ENCODE measurements at regions not wholly inside any gene's neighbourhood (a gene's known extent, or its start where the extent isn't known, plus 50 kb on each side); places are given as distances from the start of the nearest gene placed in this dataset.

DNA sequence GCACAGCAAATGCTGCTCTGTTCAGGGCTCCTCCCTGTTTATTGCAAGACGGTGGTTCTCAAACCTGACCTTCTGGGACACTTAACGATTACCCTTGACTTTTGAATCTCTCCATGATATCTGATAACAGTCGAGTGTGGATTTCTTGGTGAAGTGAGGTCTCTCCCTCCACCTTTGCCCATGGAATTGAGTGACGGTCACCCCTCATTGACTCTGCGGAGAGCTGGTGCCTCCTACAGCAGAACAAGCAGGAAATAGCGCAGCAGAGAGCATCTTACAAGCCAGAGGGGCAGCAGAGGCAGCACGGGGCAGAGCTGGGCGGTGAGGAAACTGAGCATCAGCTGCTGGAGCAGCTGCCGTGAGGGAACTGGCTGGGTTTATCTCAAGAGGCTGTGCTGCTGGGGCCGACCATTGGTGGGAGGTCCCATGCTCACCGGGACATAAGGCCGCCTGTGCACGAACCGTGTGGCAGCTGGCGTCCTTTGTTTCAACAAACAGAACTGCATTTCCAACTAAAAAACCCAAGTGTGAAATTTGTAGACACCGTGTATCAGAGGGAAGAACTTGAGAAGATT lies 189.8 kb downstream of the MTRR start:
- TF ChIP-seq, protein P1, sequence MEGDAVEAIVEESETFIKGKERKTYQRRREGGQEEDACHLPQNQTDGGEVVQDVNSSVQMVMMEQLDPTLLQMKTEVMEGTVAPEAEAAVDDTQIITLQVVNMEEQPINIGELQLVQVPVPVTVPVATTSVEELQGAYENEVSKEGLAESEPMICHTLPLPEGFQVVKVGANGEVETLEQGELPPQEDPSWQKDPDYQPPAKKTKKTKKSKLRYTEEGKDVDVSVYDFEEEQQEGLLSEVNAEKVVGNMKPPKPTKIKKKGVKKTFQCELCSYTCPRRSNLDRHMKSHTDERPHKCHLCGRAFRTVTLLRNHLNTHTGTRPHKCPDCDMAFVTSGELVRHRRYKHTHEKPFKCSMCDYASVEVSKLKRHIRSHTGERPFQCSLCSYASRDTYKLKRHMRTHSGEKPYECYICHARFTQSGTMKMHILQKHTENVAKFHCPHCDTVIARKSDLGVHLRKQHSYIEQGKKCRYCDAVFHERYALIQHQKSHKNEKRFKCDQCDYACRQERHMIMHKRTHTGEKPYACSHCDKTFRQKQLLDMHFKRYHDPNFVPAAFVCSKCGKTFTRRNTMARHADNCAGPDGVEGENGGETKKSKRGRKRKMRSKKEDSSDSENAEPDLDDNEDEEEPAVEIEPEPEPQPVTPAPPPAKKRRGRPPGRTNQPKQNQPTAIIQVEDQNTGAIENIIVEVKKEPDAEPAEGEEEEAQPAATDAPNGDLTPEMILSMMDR (conservative IDR thresholded peaks at IDR 0.05): no peak
- TF ChIP-seq ZFX (IDR thresholded peaks at IDR 0.05): no peak

Data from C4-2B (cell line).